Inflammatory macrophage treated with lipopolysaccharide for 4 hours (primary cell): ENCODE measurements at regions not wholly inside any gene's neighbourhood (a gene's known extent, or its start where the extent isn't known, plus 50 kb on each side); places are given as distances from the start of the nearest gene placed in this dataset.
"Not testable (repeated sequence)": the region's sequence is repeated elsewhere in the genome, so short reads cannot be mapped to it uniquely, and the experiment has no call there.

Source experiments
- DNase-seq: peaks from one replicate; pipeline ENCODE4 v3.0.0-alpha.2; 2020

DNA sequence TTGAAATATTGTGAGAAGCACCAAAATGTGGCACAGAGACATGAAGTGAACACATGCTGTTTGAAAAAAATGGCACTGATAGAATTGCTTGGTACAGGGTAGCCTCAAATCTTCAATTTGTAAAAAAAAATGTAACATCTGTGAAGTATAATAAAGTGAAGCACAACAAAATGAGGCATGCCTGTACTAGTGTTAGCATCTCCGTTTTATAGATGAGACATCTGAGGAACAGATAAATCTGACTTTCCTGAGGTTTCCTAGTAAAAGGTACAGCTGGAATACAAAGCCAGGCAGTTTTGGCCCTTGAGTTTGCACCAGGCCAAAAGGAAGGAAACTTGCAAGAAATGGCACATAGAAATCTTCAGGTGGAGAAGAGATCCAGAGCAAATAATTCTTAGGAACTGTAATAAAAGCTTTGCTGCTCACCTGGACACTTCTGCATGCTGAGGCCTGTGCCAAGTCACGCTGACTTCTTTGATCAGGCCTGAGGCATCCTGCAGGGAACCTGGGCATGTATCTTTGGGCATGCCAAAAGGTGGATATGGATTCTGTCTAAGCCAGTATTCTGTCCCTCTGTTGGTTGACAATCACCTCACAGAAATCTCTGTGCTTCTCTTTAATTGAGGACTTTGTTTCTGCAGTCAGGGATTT is 251.5 kb upstream of the PLPP4 start:
- no peak for DNase-seq

DNA sequence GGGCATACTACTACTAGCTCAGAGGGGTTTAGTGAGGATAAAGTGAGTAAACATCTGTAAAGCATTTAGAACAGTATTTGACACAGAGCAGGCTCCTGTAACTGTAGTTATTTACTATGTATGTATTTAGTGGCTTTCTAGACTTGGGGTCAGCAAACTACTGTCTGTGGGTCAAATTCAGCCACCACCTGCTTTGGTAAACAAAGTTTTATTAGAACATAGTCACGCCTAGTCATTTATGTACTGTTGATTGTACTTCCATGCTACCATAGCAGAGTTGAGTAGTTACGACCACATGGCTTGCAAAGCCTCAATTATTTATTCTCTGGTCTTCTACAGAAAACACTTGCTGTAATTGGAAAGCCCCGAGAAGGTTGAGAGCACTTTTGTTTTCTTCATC is 248.5 kb upstream of the PLPP4 start:
- no peak for DNase-seq

DNA sequence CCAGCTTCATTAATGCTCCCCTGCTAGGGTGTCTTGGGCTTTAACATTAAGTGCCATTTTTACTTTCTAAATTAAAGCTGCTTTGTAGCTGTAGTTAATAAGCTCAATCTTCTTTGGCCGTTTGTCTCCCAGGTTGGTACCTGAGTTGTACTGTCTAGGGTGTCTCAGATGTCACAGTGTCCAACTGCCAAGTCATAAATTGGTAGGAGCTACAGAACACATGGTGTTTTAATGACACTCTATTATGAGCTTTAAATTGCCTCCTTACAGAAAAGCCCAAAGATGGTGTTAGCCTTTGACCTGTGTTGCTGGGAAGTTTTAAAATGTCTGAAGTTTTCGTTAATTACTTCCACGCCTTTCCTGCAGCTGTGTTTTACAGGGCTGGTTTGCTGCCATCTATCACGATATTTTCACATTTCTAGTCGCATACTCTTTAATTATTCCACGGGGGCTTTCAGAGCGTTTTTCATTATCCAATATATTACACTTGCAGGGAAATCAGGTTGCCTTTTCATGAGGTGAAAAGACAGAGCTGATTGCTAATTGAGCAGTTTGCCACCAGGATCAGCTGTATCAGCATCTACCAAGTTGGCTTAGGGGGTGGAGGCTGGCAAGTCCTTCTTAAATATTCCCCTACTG is 247.8 kb upstream of the PLPP4 start:
- no peak for DNase-seq

DNA sequence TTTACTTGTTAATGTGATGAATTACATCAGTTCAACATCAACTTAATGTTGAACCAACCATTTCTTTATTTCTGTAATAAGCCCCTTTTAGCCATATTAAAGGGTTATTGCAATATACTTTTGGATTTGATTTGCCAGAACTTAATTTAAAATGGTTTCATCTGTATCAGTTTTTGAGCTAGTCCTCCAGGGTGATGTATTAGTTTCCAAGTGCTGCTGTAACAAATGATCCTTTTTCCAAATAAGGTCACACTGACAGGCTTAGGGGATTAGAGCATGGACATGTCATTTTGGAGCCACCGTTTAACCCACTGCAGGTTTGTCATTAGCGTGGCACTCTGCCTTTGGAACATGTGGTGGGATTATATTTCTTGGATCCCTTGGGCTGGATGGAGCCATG is 244.8 kb upstream of the PLPP4 start:
- DNase-seq: no peak

DNA sequence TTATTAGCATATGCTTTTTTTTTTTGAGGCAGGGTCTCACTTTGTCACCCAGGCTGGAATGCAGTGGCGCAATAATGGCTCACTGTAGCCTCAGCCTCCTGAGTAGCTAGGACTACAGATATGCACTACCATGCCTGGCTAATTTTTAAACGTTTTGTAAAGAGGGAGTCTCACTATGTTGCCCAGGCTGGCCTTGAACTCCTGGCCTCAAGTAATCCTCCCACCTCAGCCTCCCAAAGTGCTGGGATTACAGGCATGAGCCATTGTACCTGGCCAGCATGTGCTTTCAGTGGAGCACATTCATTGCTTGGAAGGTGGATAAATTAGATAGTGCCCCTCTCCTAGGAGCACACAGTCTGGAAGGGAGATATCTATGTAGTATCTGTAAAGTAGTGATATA is 243.7 kb upstream of the PLPP4 start:
- not testable (repeated sequence) for DNase-seq

DNA sequence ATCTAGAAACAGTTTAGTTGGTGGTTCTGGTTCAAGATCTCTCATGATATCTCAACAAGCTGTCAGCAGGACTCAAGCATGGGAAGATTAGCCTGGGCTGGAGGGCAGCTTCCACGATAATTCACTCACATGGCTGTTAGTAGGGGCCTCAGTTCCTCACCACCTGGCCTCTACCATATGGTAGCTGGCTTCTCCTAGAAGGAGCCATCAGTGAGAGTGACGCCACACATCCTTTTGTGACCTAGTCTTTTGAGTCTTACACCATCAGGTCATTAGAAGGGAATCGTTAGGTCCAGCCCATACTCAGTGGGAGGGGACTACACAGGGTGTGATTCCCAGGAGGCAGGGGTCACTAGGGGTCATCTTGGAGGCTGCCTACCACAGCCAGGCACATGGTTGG is 239.3 kb upstream of the PLPP4 start:
- no peak for DNase-seq

DNA sequence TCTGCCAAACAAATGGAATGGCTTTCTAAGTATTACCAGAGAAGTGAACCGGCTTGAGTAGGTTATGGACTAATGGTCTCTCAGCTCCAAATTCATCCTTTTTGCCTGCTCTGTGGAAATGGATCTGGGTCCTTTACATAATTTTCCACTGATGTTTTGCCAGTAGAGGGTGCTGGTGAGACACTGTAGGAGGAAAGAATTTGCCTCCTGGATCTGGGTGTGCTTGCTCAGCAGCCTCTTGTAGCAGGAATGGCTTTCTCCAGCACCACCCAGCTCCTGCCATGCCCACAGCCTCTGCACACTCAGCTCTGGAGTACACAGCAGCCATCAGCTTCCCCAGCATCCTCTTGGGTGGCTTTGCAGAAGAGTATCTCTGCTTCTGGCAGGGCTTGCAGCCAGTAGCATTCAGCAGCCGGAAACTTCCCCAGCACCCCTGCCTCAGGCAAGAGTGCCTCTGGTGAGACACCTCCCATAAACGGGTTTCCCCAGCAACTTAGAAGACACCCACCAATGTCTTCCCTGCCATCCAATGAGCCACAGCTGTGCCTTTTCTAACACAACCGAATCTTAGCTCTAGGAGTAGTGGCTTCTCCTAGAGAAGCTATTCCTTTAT is 235.0 kb upstream of the PLPP4 start:
- peak; percentile 52 for DNase-seq

DNA sequence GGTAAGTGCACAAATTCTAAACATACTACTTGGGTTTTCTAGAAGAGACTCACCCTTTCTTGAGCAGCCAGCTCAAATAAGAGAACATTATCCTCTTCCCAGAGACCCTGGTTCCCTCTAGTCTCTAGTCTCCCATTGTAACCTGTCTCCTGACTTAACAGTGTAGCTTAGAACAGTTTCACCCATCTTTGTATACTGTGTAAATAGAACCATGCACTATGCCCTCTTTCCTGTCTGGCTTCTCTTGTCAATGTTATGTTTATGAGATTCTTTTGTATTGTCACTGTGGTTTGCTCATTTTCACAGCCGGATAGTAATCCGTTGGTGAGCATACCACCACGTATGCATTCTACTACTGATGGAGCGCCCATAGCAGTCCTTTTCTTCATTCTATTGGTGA is 227.4 kb upstream of the PLPP4 start:
- DNase-seq: no peak

DNA sequence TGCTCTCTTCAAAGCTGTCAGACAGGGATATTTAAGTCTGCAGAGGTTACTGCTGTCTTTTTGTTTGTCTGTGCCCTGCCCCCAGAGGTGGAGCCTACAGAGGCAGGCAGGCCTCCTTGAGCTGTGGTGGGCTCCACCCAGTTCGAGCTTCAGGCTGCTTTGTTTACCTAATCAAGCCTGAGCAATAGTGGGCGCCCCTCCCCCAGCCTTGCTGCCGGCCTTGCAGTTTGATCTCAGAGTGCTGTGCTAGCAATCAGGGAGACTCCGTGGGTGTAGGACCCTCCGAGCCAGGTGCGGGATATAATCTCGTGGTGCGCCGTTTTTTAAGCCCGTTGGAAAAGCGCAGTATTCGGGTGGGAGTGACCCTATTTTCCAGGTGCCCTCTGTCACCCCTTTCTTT is 217.3 kb upstream of the PLPP4 start:
- not testable (repeated sequence) for DNase-seq

DNA sequence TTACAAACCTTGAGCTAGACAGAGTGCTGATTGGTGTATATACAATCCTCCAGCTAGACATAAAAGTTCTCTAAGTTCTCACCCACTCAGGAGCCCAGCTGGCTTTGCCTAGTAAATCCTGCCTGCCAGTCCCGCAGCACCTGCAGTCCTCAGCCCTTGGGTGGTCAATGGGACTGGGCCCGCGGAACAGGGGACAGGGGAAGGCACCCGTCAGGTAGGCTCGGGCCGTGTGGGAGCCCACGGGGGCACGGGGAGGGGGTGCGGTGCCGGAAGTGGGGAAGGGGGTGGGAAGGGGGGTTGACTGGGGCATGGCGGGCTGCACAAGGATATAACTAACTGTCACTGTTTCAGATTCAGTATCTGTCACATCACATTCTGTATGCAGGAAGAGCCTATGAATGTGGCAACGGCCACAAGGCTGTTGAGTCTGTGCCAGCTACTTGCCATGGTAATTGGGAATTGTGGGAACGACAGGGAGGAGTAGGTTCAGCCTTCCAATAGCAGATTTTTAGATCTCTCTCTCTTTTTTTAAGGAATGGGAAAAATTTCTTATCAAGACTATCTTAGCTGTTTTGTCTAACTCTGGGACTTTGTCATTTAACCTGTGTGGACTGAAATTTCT is 205.1 kb upstream of the PLPP4 start:
- no peak for DNase-seq

DNA sequence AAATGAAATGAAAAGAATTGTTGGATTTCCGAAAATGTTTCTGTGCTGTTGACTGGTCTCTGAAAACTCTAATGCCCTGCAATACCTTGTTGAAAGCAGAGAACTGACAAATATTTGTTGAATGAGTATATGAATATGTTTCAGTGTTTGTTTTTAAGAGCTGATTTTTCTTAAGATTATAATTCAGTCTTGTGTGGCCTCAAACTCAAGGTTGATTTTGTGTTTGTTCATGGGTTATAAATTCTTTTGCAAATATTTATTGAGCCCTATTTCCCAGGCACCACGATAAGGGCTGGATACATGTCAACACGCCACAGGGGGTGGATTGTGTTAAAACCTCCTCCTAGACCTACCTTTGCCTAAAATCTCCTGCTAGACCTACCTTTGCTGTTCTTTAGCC is 203.9 kb upstream of the PLPP4 start:
- no peak for DNase-seq

DNA sequence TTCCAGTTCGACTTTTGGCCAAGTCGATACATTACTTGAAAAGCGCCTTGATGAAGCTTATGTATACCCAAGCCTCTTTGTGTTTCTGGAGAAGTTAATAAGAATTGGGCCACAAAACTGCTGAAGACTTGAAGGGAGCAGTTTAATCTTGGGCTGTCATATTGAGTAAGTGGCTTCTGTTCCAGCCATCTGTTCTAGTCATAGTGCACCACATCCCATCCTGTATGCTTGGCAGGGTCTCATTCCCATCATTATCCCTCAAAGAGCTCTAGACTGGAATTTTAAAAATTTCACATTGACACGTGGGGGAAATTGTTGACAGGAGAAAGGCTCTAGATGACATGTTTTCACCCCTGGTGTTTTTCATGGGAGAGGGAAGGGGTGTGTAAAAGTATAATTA is 196.6 kb upstream of the PLPP4 start:
- no peak for DNase-seq

DNA sequence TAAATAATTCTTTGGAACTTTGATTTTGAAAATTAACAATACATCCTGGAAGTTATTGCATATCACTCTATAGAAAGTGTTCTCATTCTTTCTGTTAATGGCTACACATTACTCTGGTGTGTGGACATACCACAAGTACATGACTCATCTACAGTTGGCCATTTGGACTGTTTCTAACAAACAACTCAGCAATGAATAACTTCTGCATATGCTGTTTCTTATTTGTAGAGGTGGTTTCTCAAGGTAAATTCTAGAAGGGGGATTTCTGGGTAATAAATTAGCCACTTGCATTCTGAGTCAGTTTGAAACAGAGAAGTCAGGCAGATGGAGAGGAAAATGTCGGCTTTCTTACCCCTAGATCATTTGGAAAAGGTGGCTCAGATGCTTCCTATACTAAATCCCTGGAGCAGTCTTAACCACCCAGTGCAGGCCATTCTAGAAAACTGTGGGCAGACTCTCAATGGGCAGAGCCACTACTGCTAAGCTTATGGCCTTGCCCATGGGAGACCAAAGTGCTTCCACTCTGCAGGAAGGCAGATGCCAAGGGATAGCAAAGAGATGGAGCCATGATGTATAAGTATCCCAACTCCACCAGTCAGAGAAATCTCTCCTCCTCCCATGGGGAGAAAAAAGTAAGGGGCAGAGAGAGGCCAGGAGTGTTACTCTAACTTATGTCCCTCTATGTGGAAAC is 194.0 kb upstream of the PLPP4 start:
- no peak for DNase-seq

DNA sequence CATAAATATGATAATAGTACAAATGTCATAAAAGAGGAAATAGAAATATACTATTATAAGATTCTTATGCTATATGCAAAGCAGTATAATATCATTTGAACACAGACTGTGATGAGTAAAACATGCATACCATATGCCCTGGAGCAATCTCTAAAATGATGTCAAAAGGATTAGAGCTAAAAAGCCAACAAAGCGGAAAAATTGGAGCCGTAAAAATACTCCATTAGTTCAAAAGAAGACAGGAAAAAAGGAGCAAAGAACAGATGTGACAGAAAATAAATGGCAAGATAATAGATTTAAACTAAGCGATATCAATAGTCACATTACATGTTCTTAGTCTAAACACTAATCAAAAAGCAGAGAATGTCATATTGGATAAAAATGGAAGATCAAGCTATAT is 191.0 kb upstream of the PLPP4 start:
- DNase-seq: no peak

DNA sequence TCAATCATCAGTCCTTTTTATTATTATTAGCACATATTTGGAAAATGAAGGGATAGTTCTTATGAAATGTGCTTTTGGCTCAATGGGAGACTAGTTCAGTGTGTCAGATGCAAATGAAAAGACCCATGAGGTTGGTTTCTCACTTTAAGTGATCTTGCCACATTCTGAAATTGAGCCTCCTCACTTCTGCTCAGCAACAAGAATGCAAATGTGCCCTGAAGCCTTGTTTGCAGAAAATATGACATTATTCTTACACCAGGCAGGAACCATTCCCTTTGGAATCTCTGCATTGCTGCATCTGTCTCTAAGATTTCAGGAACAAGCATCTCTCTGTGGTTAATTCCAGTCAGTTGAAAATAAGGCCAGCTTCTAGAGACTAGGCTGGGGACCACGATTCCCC is 186.1 kb upstream of the PLPP4 start:
- DNase-seq: no peak

DNA sequence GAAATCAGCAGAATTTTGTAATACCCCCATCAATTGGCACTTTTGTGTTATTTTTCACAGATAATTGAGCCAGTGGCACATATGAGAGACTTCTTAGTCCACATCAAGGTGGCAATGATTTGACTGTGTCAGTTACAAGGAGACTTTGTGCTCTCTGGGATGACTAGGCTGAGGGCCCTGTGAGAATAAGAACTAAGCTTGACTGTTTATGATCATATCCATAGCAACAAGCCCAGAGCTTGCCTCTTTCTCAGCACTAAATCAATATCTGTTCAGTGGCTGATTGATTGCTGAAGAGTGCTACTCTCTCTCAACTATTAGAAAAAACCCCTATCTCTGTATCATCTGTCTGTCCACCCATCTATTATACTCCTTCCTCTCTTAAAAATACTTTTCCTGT is 185.3 kb upstream of the PLPP4 start:
- no peak for DNase-seq

DNA sequence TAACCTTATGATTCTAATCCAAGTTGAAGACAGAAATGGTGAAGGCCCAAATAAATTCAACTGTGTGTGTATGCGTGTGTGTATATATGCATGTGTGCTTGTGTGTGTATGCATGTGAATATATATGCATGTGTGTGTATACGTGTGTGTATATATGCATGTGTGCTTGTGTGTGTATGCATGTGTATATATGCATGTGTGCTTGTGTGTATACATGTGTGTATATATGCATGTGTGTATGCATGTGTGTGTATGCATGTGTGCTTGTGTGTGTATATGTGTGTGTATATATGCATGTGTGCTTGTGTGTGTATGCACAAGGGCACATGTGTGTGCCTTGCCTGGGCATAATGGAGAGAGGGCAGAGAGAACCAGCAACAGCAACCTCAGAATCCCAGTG is 184.7 kb upstream of the PLPP4 start:
- no peak for DNase-seq

DNA sequence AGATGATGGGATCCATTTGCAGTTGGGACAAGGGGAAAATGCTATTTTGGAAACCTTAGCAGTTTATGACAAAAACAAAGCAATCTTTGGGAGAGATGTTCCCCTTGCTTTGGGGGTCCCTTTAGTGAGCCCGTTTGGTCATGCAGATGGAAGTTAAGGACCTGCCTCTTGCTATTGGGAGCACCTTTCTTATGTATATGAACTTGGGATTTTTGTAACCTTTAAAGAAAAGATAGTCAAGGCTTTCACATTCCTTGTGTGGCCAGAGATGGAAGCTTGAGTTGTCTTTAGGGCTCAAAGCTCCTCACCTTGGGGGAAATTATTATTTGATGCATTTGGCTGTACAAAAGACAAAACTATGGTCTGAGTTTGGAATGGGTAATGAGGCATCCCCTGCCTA is 179.0 kb upstream of the PLPP4 start:
- DNase-seq: no peak

DNA sequence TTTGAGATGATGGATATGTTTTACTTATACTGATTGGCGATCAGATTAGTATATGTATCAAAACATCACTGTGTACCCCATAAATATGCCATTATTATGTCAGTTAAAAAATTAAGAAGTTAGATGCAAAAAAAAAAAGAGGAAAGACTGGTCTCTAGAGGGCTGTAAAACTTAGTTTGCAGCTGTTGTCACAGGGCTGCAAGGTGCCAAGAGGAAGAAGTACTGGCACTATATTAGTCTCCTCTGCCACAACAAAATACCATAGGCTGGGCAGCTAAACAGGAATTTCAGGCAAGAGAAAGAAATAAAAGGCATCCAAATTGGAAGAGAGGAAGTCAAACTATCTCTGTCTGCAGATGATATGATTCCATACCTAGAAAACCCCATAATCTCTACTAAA is 177.8 kb upstream of the PLPP4 start:
- no peak for DNase-seq

DNA sequence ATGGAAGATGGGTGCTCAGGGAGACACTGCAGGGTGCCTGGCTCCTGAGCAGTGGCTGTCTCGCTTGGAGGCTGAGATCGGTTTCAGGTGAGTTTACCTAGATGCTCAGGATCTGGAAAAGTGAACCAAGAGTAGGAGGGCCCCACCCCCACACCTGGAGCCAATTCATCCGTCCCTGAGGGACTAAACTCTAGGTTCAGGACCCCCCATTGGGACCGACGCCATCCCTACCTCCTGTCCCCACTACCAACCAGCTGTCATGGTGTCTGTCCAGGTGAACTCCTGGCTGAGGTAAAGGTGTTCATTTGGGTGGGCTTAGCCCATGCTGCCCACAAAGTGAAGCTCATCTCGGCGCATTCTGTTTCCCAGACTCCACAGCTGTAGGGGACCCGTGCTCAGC is 174.6 kb upstream of the PLPP4 start:
- DNase-seq: no peak

DNA sequence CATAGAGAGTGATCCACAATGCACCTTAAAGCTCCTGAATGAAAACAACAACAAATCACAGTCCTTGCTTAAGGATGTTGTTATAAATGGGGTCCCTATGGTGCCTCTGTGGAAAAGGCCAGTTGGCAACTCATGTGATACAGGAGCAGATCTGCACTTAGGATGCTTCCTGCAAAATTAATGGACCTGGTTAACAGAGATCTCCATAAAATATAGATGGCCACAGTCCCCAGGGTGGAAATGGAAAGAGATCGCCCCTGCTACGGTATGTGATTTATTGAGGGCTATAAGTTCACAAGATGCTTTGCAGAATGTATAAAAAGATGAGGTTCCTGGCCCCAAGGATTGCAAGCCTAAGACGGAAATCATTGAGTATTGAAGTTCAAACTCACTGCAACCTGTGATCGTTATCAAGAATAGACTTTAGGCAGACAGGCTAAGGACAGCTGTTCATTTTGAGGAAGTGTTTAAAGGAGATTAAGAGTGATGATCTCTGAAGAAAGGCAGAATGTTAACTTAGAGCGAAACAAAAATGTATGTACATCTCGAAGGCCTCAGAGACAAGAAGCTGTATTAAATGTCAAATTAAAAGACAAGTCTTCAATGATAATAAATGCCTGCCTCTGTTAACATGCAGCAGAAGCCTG is 174.1 kb upstream of the PLPP4 start:
- DNase-seq: no peak

DNA sequence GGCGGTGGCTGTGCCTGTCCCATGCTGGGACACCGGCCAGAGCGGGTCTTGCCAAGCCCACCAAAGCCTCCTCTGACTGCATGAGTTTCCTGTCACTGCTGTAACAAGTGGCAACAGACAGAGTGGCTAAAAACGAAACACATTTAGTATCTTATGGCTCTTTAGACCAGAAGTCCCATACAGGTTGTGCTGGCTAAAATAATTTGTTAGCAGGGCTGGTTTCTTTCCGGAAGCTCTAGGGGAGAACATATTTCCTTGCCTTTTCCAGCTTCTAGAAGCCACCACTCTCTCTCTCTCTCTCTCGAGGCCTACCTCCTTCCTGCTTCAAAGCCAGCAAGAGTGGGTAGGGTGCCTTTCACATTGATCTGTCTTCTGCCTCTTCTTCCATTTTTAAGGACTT is 171.6 kb upstream of the PLPP4 start:
- no peak for DNase-seq

DNA sequence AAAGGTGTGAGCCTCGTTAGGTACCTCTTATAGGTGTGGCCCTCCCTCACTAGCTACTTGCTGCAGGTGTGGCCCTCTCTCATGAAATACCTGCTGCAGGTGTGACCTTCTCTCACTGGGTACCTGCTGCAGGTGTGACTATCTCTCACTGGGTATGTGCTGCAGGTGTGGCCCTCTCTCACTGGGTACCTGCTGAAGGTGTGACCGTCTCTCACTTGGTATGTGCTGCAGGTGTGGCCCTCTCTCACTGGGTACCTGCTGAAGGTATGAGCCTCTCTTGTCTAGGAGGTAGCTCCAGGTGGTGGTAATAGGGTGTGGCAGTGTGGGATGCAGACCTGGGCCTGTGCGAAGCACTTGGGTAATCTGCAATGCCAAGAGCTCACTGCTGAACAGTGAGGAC is 170.7 kb upstream of the PLPP4 start:
- no peak for DNase-seq
